ENCODE measurements at regions not wholly inside any gene's neighbourhood (a gene's known extent, or its start where the extent isn't known, plus 50 kb on each side); places are given as distances from the start of the nearest gene placed in this dataset.
"Not testable (repeated sequence)": the region's sequence is repeated elsewhere in the genome, so short reads cannot be mapped to it uniquely, and the experiment has no call there.

- DNase-seq = no peak
Observed at GRCh38 chr3:171981271-171981605, 58.1 kb upstream of the FNDC3B start.

GRCh38 chr3:171982828-171983227, 56.5 kb upstream of the FNDC3B start:
- no peak for DNase-seq

DNA sequence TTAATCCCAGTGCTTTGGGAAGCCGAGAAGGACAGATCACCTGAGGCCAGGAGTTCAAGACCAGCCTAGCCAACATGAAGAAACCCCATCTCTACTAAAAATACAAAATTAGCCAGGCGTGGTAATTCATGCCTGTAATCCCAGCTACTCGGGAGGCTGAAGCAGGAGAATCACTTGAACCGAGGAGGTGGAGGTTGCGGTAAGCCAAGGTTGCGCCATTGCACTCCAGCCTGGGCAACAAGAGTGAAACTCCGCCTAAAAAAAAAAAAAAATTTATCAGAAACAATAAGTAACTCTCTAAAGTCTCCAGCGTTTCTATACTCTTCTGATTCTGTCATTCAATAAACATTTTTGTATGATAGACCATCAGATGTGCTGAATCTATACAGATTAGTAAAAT, 55.7 kb upstream of the FNDC3B start:
- DNase-seq = not testable (repeated sequence)

DNA sequence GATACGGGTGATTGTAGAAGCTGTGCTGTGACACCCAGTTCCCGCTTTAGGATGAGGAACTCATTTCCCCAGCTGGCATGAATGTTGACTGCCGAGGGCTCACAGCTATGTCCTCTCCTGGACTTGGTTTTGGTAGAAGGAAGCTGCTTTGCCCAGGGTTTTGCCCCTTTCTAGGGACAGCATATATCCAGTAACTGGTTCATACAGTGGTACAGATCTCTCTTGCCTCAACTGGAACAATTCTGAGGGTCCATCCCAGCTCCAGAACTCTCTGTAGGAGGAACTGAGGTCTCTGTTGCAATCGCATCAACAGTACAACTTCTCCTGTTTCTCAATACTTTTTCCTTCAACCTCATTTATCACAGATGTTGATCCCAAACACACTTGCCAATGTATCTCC, 54.5 kb upstream of the FNDC3B start:
- DNase-seq = no peak

DNA sequence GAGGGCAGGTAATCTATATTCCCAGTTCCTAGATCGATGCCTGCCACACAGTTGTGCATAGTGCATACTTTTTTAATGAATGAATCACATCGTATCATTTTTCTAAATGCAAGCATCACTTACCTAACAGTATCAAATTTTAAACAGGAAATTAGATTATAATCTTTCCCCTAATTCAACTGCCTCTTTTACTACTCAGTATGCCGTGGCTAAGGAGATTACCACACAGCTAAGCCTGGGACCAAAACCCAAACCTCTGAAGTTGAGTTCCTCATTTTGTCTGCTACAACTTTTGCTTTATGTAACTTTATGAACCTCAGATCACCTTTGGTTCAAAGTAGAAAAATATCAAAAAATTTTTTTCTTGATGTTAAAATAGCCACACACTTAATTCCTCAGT, 53.2 kb upstream of the FNDC3B start:
- DNase-seq = no peak

DNA sequence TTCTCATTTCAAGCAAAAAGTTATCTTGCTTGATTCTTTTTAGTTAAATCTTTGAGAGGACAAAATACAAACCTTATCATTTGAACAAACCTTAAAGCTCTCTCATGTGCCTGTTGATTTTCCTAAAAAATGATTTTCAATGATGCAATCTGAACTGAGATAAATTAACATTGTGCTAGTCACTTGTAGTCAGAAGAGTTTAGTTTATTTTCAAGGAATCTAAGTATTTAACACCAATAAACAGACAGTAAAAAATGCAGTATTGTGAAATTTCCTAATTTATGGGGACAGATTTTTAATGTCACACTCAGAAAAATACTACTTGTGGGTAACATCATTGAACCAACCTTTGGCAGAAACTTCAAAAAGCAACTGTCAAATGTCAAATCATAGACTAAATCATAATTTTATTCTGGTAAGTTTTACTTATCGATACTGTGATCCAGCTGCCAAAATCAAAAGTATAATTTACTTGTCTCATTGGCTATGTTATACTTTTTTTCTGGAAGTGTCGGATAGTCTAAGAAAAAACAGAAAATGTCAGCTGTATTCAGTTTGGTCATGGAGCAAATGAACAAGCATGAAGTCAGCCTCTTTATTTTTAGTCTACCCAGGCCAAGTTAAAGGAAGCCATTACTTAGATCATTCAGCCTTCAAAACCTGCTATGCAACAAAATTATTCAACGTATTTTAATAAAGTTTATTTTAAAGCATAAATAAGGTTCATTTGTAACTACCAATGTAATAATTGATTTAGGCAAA, 52.4 kb upstream of the FNDC3B start:
- DNase-seq = no peak
